ENCODE measurements at regions not wholly inside any gene's neighbourhood (a gene's known extent, or its start where the extent isn't known, plus 50 kb on each side); places are given as distances from the start of the nearest gene placed in this dataset.

DNA sequence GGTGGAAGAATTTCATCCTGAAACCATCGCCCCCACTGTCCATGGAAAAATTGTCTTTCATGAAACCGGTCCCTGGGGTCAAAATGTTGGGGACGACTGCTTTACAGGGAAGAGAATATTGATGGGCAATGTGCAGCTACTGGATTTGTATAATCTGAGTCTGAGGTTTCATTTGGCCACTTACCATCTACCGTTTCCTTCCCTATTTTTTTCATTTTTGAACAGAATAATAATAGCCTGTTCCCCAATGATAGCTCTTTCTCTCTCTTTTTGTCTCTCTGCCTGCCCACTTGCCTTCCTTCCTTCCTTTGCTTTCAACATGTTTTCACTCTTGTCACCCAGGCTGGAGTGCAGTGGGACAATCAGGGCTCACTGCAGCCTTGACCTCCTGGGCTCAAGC lies 78.3 kb upstream of the TLK1 start:
- TF ChIP-seq, protein P1, sequence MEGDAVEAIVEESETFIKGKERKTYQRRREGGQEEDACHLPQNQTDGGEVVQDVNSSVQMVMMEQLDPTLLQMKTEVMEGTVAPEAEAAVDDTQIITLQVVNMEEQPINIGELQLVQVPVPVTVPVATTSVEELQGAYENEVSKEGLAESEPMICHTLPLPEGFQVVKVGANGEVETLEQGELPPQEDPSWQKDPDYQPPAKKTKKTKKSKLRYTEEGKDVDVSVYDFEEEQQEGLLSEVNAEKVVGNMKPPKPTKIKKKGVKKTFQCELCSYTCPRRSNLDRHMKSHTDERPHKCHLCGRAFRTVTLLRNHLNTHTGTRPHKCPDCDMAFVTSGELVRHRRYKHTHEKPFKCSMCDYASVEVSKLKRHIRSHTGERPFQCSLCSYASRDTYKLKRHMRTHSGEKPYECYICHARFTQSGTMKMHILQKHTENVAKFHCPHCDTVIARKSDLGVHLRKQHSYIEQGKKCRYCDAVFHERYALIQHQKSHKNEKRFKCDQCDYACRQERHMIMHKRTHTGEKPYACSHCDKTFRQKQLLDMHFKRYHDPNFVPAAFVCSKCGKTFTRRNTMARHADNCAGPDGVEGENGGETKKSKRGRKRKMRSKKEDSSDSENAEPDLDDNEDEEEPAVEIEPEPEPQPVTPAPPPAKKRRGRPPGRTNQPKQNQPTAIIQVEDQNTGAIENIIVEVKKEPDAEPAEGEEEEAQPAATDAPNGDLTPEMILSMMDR (conservative IDR thresholded peaks at IDR 0.05 in 1 of 2, IDR thresholded peaks at IDR 0.05 in 1 of 2; ENCODE audit: low read depth in 1 of 2, low read length in 2 of 2) = no peak
- no peak for TF ChIP-seq EZH2 (IDR thresholded peaks at IDR 0.05; ENCODE audit: low read length, missing control alignments)
